ENCODE measurements at regions not wholly inside any gene's neighbourhood (a gene's known extent, or its start where the extent isn't known, plus 50 kb on each side); places are given as distances from the start of the nearest gene placed in this dataset.
A peak's percentile ranks its signal among the peaks of the same experiment; 100 is the strongest.

GRCh38 chr1:71311376-71311775, 230.5 kb upstream of the ZRANB2 start:
- CTCF ChIA-PET, result no interaction called here
- POLR2A ChIA-PET (ENCODE audit: low non-redundant PET), result no interaction called here
- TF ChIP-seq, protein P1, sequence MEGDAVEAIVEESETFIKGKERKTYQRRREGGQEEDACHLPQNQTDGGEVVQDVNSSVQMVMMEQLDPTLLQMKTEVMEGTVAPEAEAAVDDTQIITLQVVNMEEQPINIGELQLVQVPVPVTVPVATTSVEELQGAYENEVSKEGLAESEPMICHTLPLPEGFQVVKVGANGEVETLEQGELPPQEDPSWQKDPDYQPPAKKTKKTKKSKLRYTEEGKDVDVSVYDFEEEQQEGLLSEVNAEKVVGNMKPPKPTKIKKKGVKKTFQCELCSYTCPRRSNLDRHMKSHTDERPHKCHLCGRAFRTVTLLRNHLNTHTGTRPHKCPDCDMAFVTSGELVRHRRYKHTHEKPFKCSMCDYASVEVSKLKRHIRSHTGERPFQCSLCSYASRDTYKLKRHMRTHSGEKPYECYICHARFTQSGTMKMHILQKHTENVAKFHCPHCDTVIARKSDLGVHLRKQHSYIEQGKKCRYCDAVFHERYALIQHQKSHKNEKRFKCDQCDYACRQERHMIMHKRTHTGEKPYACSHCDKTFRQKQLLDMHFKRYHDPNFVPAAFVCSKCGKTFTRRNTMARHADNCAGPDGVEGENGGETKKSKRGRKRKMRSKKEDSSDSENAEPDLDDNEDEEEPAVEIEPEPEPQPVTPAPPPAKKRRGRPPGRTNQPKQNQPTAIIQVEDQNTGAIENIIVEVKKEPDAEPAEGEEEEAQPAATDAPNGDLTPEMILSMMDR (conservative IDR thresholded peaks at IDR 0.05; ENCODE audit: low read depth, low read length), result no peak
- no peak for TF ChIP-seq EZH2 (IDR thresholded peaks at IDR 0.05; ENCODE audit: borderline replicate concordance, low read depth, low read length, poor library complexity, severe bottlenecking)
- DNase-seq (ENCODE audit: low spot score), result no peak
- Histone ChIP-seq H3K4me3 (ENCODE audit: low read depth, low read length, poor library complexity, severe bottlenecking) (no peak overlapping the region), H3K9me3 (ENCODE audit: low read depth, low read length, poor library complexity, severe bottlenecking) (no peaks in the 10 kb centered on the region), H3K27me3 (replicated peaks; ENCODE audit: insufficient read depth, low read depth, low read length, poor library complexity) (no peaks in the 10 kb centered on the region), H3K4me1 (ENCODE audit: insufficient read depth, low read length, poor library complexity, severe bottlenecking) (peaks cover 5% of the 10 kb centered on the region), H3K36me3 (ENCODE audit: insufficient read depth, low read length, poor library complexity, severe bottlenecking) (no peaks in the 10 kb centered on the region), H3K27ac (ENCODE audit: low read depth, low read length, poor library complexity, severe bottlenecking) (no peak overlapping the region)
- intact Hi-C loops (cut with micrococcal nuclease; ENCODE audit: unreplicated experiment), result no loop called here
- no TSS peak for BruUV-seq (replicated peaks)

DNA sequence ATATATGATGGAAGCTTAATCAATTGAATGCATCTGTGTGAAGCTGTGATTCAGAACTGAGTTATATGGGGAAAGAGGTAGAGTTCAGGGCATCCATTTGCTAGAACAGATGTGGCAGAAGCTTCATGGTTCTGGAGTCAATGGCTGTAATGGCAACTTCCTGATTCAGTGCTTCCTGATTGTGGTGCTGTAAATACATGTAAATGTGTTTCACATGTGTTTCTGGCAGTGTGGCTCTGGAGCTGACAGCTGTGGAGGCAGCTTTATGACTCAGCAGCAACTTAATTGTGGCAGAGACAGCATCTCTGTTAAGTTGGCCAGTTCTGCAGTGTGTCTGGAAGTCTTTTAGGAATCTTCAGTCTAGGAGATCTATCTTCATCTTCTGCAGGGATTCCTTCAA, 226.6 kb upstream of the ZRANB2 start:
- intact Hi-C loops (cut with micrococcal nuclease; ENCODE audit: unreplicated experiment), result no loop called here
- Histone ChIP-seq H3K9me3 (ENCODE audit: low read depth, low read length, poor library complexity, severe bottlenecking) (no peaks in the 10 kb centered on the region), H3K36me3 (ENCODE audit: insufficient read depth, low read length, poor library complexity, severe bottlenecking) (no peaks in the 10 kb centered on the region), H3K4me3 (ENCODE audit: low read depth, low read length, poor library complexity, severe bottlenecking) (no peak overlapping the region), H3K27ac (ENCODE audit: low read depth, low read length, poor library complexity, severe bottlenecking) (no peak overlapping the region), H3K4me1 (ENCODE audit: insufficient read depth, low read length, poor library complexity, severe bottlenecking) (peaks cover 5% of the 10 kb centered on the region), H3K27me3 (replicated peaks; ENCODE audit: insufficient read depth, low read depth, low read length, poor library complexity) (no peaks in the 10 kb centered on the region)
- POLR2A ChIA-PET (ENCODE audit: low non-redundant PET), result no interaction called here
- no peak for TF ChIP-seq EZH2 (IDR thresholded peaks at IDR 0.05; ENCODE audit: borderline replicate concordance, low read depth, low read length, poor library complexity, severe bottlenecking)
- TF ChIP-seq, protein P1 (conservative IDR thresholded peaks at IDR 0.05; ENCODE audit: low read depth, low read length), result no peak
- CTCF ChIA-PET, result no interaction called here
- no TSS peak for BruUV-seq (replicated peaks)
- peak; percentile 81 for DNase-seq (ENCODE audit: low spot score)

- peaks cover 5% of the 10 kb centered on the region for H3K4me1 ChIP-seq (ENCODE audit: insufficient read depth, low read length, poor library complexity, severe bottlenecking)
- TF ChIP-seq EZH2 (IDR thresholded peaks at IDR 0.05; ENCODE audit: borderline replicate concordance, low read depth, low read length, poor library complexity, severe bottlenecking), result no peak
- TF ChIP-seq, protein P1 (conservative IDR thresholded peaks at IDR 0.05; ENCODE audit: low read depth, low read length), result no peak
- H3K27me3 ChIP-seq (replicated peaks; ENCODE audit: insufficient read depth, low read depth, low read length, poor library complexity), result no peaks in the 10 kb centered on the region
- ChIA-PET CTCF (no interaction called here), POLR2A (ENCODE audit: low non-redundant PET) (no interaction called here)
- BruUV-seq (replicated peaks), result no TSS peak
- no peaks in the 10 kb centered on the region for H3K36me3 ChIP-seq (ENCODE audit: insufficient read depth, low read length, poor library complexity, severe bottlenecking)
- peak; percentile 9 for DNase-seq (ENCODE audit: low spot score)
- intact Hi-C loops (cut with micrococcal nuclease; ENCODE audit: unreplicated experiment), result no loop called here
- no peaks in the 10 kb centered on the region for H3K9me3 ChIP-seq (ENCODE audit: low read depth, low read length, poor library complexity, severe bottlenecking)
- H3K27ac ChIP-seq (ENCODE audit: low read depth, low read length, poor library complexity, severe bottlenecking), result no peak overlapping the region
- H3K4me3 ChIP-seq (ENCODE audit: low read depth, low read length, poor library complexity, severe bottlenecking), result no peak overlapping the region
These were observed 223.3 kb upstream of the ZRANB2 start for GRCh38 chr1:71304125-71304524.

Data from A673 (cell line).